GM19324 (cell line): ENCODE measurements at regions not wholly inside any gene's neighbourhood (a gene's known extent, or its start where the extent isn't known, plus 50 kb on each side); places are given as distances from the start of the nearest gene placed in this dataset.

Experiments used
- ATAC-seq: cut with Tn5 transposase; IDR thresholded peaks from one replicate; pipeline ENCODE4 v1.9.1; 2021; ENCODE audit warnings: mild to moderate bottlenecking, moderate library complexity; ENCODE audit not compliant: unreplicated experiment, low FRiP score

DNA sequence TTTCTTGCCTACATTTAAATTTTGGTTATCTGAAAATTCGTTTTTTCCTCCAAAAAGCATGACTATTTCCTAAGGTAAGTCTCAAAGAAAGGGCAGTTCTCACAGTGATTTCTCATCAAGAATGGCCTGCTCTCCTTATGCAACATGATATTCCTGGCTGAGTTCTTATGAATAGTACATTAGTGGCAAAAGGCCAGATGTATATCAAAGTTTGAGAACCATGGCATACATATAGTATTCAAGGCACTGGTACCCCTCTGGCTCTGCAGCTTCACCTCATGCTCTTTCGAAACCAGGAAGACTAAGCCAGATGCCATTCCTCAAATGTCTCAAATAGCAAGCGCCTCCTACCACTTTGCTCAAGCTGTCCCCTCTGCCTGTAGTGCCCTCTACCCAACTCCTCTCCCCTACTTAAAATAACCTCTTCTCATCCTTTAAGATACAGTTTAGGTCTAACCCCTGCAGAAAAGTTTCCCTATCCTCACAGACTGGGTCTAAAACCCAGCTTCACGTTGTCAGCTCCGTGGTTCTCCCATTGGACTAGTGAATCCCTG, 280.3 kb downstream of the HACE1 start:
- no peak for ATAC-seq

DNA sequence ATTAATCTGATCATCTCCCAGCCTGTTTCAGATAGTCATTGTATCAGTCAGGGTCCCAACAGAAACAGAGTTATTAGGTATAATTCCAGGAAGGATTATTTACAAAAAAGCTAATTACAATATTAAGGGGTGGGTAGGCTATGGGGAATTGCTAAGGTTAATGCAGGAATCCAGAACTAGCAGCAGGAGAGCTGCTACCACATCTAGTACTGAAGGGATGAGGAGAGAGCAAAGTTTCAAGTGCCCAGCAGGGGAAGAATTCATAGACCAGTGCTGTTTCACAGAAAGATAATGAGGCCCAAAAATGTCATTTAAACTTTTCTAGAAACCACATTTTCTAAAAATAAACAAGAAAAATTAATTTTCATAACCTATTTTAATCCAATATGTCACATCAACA, 284.2 kb downstream of the HACE1 start:
- ATAC-seq: no peak

DNA sequence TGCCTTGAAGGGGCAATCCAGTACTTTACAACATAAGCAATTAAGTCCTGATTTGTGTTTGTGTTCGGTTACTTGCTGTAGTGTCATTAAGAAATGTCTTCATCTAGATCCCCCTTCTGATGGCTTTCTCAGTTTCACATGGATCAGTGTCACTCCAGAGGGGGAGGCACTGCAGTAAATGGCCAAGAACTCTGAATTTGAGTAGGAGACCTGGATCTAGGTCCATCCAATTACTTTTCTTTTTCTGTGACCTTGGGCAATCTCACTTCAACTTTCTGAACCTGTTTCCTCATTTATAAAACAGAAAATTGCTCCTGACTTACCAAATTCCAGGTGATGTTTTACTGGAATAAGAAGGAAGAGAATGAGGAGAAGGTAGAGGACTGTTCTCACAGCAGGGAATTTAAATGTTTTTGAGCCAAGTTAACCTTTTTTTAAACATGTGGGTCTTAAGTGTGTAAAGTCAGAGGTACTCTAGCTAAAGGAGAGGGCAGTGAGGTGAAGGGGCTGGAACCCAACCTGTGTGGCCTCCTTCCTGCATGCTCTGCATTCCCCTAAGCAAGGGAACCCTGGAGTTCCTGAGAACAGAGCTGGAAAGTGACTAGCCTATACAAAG, 285.5 kb downstream of the HACE1 start:
- ATAC-seq: no peak

DNA sequence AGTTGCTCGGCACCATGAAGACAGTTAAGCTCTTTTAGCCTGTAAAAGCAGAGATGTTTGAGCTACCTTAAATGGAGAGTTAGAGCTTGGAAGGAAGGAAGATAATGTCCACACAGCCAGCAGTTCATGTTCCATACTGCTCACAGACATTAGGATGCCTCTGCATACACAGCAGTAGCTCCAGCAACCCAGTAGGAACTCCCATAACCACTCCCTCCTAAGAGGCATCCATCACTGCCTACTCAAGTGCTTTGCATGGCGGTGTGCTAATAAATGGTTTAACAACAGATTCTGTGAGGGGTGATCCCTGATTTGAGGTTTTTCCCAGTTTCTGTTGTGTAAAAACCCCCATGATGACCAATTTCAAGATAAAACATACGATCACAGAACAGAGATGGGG, 286.4 kb downstream of the HACE1 start:
- ATAC-seq: no peak

DNA sequence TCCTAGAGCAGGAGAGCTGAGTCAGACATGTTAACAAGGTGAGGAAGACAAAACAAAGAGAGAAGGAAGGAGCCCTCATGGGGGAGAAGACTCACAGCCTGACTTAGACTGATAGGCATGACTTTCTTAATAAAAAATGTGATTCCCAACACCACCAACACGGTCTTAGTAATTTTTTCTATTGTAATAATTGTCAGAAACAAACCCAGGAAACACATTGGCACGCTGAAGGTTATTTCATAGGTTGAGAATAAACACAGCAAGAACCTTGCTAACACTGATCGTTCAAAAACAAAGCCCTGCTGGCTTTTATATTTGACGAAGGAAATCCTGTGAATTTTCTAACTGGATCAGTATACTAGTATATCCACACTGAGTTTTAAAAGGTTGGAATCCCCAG, 286.8 kb downstream of the HACE1 start:
- no peak for ATAC-seq

DNA sequence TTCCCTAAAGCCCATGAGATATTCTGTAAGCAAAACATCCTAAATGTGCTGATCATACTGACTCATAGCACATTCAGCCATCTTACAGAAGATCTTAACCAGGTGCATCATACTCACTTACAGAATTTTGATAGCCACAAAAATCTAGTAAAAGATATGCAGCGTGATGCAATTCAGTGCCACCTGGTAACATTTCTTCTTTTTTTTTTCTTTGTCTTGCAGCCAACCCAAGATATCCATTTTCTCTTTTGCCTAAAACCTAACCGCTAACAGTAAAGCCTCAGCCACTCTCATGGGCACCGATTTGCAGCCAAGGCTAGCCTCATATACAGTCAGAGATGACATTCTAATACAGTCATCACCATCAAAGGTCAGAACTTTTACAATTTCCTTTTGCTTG, 293.3 kb downstream of the HACE1 start:
- no peak for ATAC-seq

DNA sequence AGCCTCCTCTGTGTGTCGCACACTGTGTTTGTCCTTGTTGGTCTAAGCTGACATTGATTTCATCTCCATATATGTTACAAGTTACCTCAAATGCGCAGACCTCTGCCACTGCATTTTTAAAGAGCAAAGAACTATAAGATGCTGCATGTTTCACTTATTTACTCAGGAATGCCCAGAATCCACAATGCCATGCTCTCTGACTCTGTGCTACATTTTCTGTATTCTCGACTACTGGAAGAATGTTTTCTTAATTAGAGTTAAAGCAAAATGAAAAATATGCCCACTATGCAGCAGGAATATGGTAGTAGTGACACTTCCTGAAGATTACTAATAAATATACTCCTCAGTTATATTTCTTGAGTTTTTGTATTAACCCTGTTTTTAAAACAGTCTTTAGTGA, 296.4 kb downstream of the HACE1 start:
- ATAC-seq: no peak

DNA sequence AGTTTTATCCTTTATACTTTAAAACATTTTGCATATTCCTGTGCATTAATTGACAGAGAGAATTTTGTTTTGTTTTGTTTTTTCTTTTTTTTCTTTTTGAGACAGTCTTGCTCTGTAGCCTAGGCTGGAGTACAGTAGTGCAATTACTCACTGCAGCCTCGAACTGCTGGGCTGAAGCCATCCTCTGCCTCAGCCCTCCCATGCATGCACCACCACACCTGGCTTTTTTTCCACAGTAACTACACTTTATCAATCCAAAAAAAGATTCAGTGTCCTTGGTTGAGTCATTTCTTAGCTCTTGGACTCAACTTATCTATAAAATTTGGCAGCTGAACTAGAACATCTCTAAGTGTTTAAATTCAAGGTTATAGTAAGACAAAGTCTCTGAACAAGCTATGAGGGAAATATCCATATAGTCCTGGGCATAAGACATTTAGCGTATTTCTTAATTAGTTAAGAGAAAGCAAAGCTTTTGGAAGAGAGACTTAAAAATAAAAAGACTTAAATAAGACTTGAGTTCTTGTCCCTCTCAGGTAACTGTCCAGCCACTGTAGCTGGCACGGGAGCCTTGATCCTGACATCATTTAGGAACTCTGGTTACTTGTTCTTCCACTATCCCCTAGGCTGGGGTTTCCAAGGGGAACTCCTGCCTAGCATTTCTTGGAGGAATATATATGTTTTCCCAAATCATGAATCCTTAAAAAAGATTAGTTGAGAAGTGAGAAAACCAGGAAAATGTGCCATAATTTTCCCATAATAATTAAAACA, 300.1 kb downstream of the HACE1 start:
- no peak for ATAC-seq

DNA sequence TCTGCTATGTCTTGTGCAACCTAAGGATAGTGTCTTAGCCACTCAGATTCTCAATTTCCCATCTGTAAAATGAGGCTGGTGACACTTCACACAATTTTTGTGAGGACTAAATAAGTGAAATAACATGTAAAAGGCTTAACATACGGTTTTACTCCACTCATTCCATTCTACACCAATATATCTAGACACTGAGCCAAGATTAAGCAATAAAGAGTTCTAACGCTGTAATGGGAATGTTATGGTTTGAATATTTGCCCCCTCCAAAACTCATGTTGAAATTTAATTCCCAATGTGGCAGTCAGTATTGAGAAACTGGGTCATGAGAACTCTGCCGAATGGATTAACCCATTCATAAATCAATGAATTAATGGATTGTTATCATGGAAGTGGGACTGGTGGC, 301.0 kb downstream of the HACE1 start:
- ATAC-seq: no peak

DNA sequence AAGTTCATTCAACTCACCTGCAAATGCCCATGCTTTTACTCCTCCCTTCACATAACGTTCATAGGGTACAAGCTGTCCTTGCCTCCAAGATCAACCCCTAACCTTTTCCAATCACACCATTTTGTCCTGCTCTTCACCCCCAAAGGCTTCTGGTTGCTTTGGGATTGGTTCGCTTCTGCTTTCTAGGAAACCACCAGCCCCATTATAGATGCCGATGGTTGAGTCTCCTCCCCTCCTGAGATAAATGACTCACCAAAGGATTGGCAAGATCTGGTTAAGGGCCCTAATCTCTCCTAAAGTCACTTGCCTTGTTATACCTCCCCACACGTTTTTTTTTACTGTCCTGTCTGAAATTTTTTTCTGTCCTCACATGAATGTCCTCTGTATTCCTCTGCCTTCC, 311.4 kb downstream of the HACE1 start:
- ATAC-seq: no peak

DNA sequence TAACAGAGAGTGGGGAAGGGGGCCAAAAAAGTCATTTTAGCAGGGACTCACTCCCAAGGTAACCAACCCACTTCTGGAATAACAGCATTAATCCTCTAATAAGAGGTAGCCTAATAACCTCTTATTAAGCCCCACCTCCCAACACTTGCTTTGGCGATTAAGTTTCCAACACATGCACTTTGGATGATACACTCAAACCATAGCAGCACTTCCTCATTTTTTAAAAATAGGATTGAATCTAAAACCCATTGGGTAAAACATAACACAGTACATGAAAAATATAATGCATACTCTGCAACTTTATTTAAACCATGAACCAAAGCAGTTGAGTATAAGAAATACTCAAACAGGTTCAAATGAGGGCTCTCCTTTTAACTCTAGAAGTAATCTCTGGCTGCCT, 318.3 kb downstream of the HACE1 start:
- ATAC-seq: no peak

DNA sequence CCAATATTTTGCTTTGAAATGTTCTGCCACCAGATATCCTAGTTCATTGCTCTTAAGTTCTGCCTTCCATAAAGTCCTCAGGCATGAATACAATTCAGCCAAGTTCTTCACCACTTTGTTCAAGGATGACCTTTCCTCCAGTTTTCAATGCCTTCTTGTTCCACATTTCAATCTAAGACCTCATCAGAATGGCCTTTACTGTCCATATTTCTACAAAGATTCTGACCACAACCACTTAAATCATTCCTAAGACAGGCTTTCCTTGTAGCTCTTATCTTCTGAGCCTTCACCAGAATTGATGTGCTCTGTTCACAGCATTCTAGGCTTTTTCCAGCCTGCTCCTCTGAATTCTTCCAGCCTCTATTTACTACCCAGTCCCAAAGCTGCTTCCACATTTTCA, 319.0 kb downstream of the HACE1 start:
- ATAC-seq: no peak

DNA sequence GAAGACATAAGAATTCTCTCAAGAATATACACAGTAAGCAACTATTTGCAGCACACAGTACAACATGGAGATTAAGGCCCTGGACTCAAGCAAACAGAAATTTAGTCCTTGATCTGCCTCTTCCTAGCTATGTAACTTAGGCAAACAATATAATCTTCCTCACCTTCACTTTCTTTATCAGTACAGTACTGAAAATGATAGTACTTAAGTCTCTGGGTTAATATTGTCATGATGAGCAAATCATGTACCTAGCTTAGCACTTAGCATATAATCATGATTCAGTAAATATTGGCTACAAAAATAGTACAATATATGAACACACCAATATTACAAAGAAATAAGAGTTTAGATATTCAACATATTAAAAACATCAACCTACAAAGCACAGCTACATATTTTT, 320.5 kb downstream of the HACE1 start:
- ATAC-seq: no peak

DNA sequence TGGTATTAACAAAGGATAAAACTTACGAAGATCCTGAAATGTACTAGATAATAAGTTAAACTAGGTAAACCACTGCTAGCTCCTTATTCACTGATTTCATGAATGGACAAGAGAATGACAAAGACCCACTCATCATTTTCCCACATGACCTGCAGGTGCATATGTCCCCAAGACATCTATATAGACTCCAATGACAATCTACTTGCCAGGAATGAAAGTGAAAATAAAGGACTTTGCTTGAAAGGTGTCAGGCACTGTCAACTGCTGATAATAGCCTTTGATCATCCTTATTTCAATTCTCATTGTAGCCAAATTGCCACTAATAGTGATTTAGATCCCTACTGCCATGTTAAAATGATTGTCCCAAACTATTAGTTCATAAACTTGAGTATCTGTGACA, 321.8 kb downstream of the HACE1 start:
- ATAC-seq: no peak

DNA sequence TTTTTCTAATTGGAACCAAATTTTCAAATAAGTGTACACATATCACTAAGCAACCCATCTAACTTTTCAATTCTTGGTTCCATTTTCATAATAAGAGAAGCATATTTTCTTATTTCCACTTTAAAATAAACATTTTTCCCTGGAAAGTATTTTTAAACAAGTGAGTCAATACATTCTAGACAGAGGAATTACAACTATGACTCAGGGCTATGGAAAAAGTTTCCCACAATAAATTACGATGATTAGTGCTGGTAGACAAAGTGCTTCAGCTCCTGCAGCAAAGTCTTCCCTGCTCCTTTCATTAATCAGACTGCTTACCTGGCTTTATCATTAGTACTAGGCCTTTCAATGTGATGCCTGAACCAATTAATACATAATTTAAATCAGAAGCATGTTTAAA, 322.5 kb downstream of the HACE1 start:
- ATAC-seq: no peak

DNA sequence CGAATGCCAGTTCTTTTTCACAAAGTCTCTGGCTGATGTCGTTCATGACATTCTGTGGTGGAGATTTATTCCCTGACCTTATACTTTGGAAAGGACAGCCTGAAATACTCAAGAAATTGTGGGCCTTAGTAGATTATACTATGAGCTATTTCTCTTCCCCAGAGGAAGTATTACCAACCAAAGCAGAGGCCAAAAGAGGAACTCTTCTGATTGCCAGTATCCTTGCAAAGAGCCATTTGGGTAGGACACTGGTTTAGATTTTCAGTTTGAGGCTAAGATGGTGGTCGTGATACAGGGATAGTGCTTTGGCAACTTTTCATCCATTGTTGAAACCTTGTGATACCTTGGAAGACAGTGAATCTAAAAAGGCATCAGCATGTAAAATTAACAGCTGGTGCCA, 327.3 kb downstream of the HACE1 start:
- no peak for ATAC-seq

DNA sequence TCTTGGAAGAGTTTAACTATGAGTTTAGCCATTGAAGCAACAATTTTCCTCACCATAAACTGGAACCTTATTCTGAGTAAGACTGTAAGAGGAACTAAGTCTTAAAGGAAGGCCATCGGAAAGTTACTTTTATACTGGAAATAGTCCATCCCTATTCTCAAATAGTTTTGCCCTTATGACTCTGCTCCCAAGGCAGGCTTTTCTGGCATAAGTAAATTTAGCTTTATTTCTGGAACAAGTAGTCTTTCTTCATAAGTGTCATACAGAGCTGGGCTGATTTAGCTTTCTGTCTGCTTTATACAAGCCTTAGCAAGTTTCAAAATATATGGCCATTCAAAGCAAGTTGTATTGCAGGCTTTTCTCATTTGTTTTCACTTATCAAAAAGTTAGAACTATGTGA, 328.1 kb downstream of the HACE1 start:
- no peak for ATAC-seq

DNA sequence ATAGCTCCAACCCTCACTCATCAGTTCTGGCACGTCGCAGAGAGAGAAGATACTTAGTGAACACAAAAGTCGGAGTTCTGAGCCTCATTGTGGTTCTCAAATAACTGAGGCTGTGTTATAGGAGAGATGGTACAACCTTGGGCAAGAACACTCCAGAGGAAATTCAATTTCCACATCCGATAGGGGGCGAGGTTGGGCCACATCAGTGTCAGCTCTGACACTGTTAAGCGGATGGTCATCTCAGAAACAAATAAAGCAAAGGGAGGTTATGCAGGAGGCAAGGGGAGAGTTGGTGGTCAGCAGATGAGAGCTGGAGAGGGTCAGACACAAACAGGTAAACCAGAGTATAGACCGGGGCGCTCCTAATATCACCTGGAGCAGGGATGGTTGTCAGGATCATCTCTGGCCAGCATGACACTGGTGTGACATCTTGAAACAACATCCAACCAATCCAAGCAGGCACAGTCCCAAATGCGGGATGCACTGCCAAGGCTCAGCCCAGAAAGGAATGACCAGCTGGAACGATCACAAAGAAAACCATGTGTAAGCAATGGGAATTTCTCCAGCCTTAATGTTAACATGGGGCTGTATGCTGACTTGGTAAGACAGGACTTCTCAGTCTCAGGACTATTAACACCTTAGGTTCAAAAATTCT, 331.8 kb downstream of the HACE1 start:
- ATAC-seq: no peak

DNA sequence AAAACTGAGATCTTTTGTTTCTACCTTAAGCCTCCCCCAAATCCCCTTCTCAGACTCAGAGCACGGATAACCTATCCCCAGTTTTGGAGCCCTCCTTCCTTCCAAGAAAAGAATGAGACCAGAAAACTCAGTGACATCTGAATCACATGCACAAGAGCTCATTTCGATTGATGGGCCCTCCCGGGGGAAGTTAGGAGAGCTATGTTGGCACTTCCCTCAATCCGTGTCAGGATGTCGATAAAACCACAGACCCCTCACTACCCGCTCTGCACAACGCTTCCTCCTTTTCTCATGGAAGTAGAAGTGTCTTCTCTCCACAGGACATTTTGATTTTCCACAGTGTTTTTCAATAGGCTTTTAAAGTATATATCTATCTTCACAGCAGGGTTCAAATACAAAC, 332.4 kb downstream of the HACE1 start:
- ATAC-seq: no peak

DNA sequence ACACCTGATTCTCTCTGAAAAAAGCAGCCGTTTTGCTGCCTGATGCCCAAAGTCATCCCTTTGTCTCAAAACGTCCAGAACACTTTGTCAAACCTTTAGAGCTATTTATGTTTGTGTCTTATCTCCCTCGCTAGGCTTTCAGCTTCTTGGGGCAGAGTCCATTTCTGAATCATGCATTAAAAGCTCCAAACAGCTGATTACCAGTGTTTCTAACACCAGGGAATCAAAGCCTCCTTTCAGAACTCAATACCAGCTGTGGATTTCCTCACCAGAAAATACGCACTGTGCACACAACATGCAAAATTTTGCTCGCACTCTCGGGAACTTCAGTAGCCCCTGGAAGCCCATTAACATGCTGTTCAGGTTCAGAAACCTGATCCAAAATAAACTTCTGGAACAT, 333.3 kb downstream of the HACE1 start:
- ATAC-seq: no peak

DNA sequence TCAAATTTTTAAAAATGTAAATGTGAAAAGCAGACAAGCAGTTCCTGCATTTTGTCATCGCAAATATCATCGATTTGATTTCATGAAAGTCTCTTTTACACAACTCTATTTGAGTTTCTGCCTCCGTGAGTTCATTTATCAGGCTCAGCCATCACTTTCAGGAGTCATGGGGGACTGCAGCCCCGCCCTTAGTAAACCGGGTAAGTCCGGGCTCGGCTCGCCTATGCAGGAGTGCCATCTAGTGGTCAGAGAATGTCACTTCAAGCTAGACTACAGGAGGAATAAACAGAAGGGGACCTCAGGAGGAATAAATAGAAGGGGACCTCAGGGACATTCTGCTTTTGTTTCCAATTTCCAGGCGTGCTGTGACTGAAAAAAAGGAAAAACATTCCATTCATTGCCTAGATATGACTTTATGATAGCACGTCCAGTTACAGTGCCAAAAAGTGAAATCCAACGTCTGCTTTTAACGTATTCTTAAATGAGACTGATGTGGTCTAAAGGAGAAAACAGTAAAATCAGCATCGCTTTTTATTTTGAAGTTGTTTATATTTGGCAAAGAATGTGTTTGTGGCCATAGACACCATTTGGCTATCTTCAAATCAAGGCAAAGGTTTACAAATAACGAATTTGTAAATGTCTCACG, 333.9 kb downstream of the HACE1 start:
- peak; percentile 98 for ATAC-seq
